SK-N-SH (cell line): ENCODE measurements at regions not wholly inside any gene's neighbourhood (a gene's known extent, or its start where the extent isn't known, plus 50 kb on each side); places are given as distances from the start of the nearest gene placed in this dataset.

Experiments
- CTCF ChIA-PET: fragments of 300-600, 350-600 bp; formaldehyde crosslinking; extraction: SDS; loops from one replicate; lab custom pipeline; 2021; lab: Yijun Ruan, JAX
- POLR2A ChIA-PET: fragments of 350-600 bp; sonication (Branson Sonifier 250); formaldehyde crosslinking; extraction: SDS; loops from one replicate; lab custom pipeline; 2020; ENCODE audit warnings: antibody characterized with exemption, inconsistent platforms; lab: Yijun Ruan, JAX
- DNase-seq: peaks from one replicate; pipeline ENCODE4 v3.0.0; 2012
- H2AFZ ChIP-seq: fragments of 200-600 bp; sonication (generic); 2 replicates; pipeline ENCODE4 v1.8.1; 2016; ENCODE audit warnings: antibody characterized with exemption, mild to moderate bottlenecking, low read depth
- H3F3A ChIP-seq: fragments of 200-600 bp; sonication (generic); replicated peaks from 2 replicates; pipeline ENCODE3; 2016; ENCODE audit warnings: antibody characterized with exemption, mild to moderate bottlenecking; ENCODE audit not compliant: insufficient read depth
- H3K27ac ChIP-seq, 2 experiments: fragments of 200-500 bp in 1 of 2; fragments of 200-600 bp in 1 of 2; sonication (Bioruptor generic) in 1 of 2; sonication (generic), shearing (Covaris generic) in 1 of 2; 2 replicates each; pipeline versions ENCODE4 v1.5.1 to v1.6.1; 2014 to 2016; ENCODE audit warnings: low read depth in 2 of 2, inconsistent platforms in 1 of 2, low read length in 1 of 2, mild to moderate bottlenecking in 1 of 2, mixed read lengths in 1 of 2
- H3K27me3 ChIP-seq: fragments of 200-600 bp; sonication (generic), shearing (Covaris generic); 2 replicates; pipeline ENCODE4 v1.6.1; 2016; ENCODE audit warnings: mixed run types; ENCODE audit not compliant: insufficient read depth
- H3K36me3 ChIP-seq, 2 experiments: fragments of 200-500 bp in 1 of 2; fragments of 200-600 bp in 1 of 2; sonication (Bioruptor generic) in 1 of 2; sonication (generic) in 1 of 2; replicated peaks in 1 of 2; 2 replicates each; pipeline versions ENCODE3 to v1.5.1; 2014 to 2016; ENCODE audit warnings: low read length in 1 of 2, mild to moderate bottlenecking in 1 of 2; ENCODE audit not compliant: insufficient read depth in 2 of 2, control insufficient read depth in 1 of 2
- H3K4me1 ChIP-seq, 2 experiments: fragments of 200-500 bp in 1 of 2; fragments of 200-600 bp in 1 of 2; sonication (Bioruptor generic) in 1 of 2; sonication (generic), shearing (Covaris generic) in 1 of 2; 2 replicates each; pipeline versions ENCODE4 v1.5.1 to v1.6.1; 2014 to 2016; ENCODE audit warnings: low read depth in 1 of 2, low read length in 1 of 2, mixed run types in 1 of 2; ENCODE audit not compliant: insufficient read depth in 2 of 2, control insufficient read depth in 1 of 2
- H3K4me2 ChIP-seq: fragments of 200-600 bp; sonication (generic), shearing (Covaris generic); 2 replicates; pipeline ENCODE4 v1.6.1; 2017; ENCODE audit warnings: mixed run types
- H3K4me3 ChIP-seq, 2 experiments: fragments of 200-500 bp in 1 of 2; fragments of 200-600 bp in 1 of 2; sonication (Bioruptor generic) in 1 of 2; sonication (generic), shearing (Covaris generic) in 1 of 2; 2 replicates each; pipeline versions ENCODE4 v1.5.1 to v1.8.1; 2014 to 2016; ENCODE audit warnings: low read depth in 2 of 2, inconsistent platforms in 1 of 2, low read length in 1 of 2, mild to moderate bottlenecking in 1 of 2, mixed read lengths in 1 of 2, moderate library complexity in 1 of 2
- H3K79me2 ChIP-seq: fragments of 200-600 bp; sonication (generic); 2 replicates; pipeline ENCODE4 v1.8.1; 2017; ENCODE audit warnings: mild to moderate bottlenecking; ENCODE audit not compliant: insufficient read depth
- H3K9ac ChIP-seq: fragments of 200-600 bp; sonication (generic); 2 replicates; pipeline ENCODE4 v1.6.1; 2017; ENCODE audit warnings: mixed run types
- H3K9me2 ChIP-seq: fragments of 200-600 bp; sonication (generic); 2 replicates; pipeline ENCODE4 v1.6.1; 2017; ENCODE audit warnings: mixed run types
- H3K9me3 ChIP-seq: fragments of 200-600 bp; sonication (generic); 2 replicates; pipeline ENCODE4 v1.6.1; 2017; ENCODE audit warnings: mixed run types, mild to moderate bottlenecking, moderate library complexity
- H4K20me1 ChIP-seq: fragments of 200-600 bp; sonication (generic); 2 replicates; pipeline ENCODE4 v1.6.1; 2017; ENCODE audit warnings: mild to moderate bottlenecking, mixed run types; ENCODE audit not compliant: insufficient read depth
- CTCF ChIP-seq: fragments of 200-600 bp; sonication (generic); IDR thresholded peaks from 2 replicates; pipeline ENCODE4 v1.6.1; 2017; ENCODE audit warnings: antibody characterized with exemption, mild to moderate bottlenecking, moderate library complexity
- ELF1 ChIP-seq: IDR thresholded peaks from 2 replicates; pipeline ENCODE4 v1.4.0; 2012
- EZH2phosphoT487 ChIP-seq: fragments of 200-600 bp; sonication (generic); IDR thresholded peaks from 2 replicates; pipeline ENCODE4 v1.6.1; 2017; ENCODE audit warnings: low read depth, mixed run types, mild to moderate bottlenecking, antibody characterized with exemption, moderate library complexity, borderline replicate concordance
- FOSL2 ChIP-seq: IDR thresholded peaks from 2 replicates; pipeline ENCODE4 v1.4.0; 2012; ENCODE audit warnings: low read depth, mild to moderate bottlenecking, moderate library complexity, borderline replicate concordance
- FOXJ3 ChIP-seq: sonication (generic); formaldehyde crosslinking; IDR thresholded peaks from 2 replicates; pipeline ENCODE4 v1.5.1; 2020; ENCODE audit warnings: mild to moderate bottlenecking, missing genetic modification reagents
- FOXM1 ChIP-seq: IDR thresholded peaks from 2 replicates; pipeline ENCODE4 v1.4.0; 2012; ENCODE audit warnings: low read depth, mild to moderate bottlenecking
- GATA2 ChIP-seq: sonication (generic); formaldehyde crosslinking; IDR thresholded peaks from 2 replicates; pipeline ENCODE4 v1.5.0; 2020; ENCODE audit warnings: mild to moderate bottlenecking, missing genetic modification reagents
- POLR2AphosphoS5 ChIP-seq: IDR thresholded peaks from 2 replicates; pipeline ENCODE4 v1.6.1; 2012; ENCODE audit warnings: low read depth, low read length
- RAD21 ChIP-seq: IDR thresholded peaks from 2 replicates; pipeline ENCODE4 v1.6.1; 2012; ENCODE audit warnings: mild to moderate bottlenecking, low read length
- RCOR1 ChIP-seq: fragments of 150-350 bp; IDR thresholded peaks from 2 replicates; pipeline ENCODE4 v1.6.1; 2017; ENCODE audit warnings: antibody characterized with exemption, low read length
- RFX5 ChIP-seq: IDR thresholded peaks from 2 replicates; pipeline ENCODE4 v1.6.1; 2012; ENCODE audit warnings: mild to moderate bottlenecking, improper control_type of control experiment, low read length
- RXRA ChIP-seq: IDR thresholded peaks from 2 replicates; pipeline ENCODE4 v1.4.0; 2012; ENCODE audit warnings: low read depth, mild to moderate bottlenecking, borderline replicate concordance
- SIN3A ChIP-seq: IDR thresholded peaks from 2 replicates; pipeline ENCODE4 v1.6.1; 2012; ENCODE audit warnings: low read depth, mild to moderate bottlenecking, low read length, moderate library complexity, borderline replicate concordance
- TAF1 ChIP-seq: IDR thresholded peaks from 2 replicates; pipeline ENCODE4 v1.6.1; 2012; ENCODE audit warnings: low read depth, mild to moderate bottlenecking, low read length, moderate library complexity, borderline replicate concordance
- YY1 ChIP-seq: IDR thresholded peaks from 2 replicates; pipeline ENCODE4 v1.4.0; 2012; ENCODE audit warnings: low read depth, mild to moderate bottlenecking
- WGBS: methylation state at CpG from one replicate; pipeline ENCODE4 v1.1.6; 2017; ENCODE audit warnings: low lambda C conversion rate; 5-methylcytosine and 5-hydroxymethylcytosine counted together
- TF ChIP-seq, protein P1 (sequence below): IDR thresholded peaks from 2 replicates; pipeline ENCODE4 v1.4.0; 2012; ENCODE audit warnings: low read depth, borderline replicate concordance
- TF ChIP-seq, protein P2 (sequence below): IDR thresholded peaks from 2 replicates; pipeline ENCODE4; 2012

DNA sequence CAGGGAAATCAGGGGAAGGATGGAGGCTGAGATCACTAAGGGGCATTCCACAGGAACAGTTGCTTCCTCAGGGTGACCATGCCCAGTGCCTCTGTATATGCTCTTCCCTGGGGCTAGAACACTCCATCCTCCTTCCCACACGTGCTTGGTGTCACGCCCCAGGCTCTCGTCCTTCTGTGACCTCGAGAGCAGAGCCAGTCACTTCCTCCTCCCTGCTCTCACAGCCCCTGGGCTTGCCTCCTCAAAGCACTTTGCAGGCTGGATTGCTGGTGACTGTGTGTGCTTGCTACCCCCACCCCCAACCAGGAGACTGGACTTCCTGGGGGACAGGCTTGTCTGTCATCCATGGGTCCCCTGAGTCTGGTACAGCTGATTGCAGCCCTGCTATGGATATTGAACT lies 56.5 kb upstream of the AMPD3 start:
- Histone ChIP-seq H3K36me3 (no peaks in the 10 kb centered on the region), H3K79me2 (no peaks in the 10 kb centered on the region), H3K4me2 (no peak overlapping the region), H4K20me1 (no peaks in the 10 kb centered on the region), H3K9ac (no peak overlapping the region), H3K4me1 (peaks cover 9 to 40% of the 10 kb centered on the region in 2 experiments; a peak in 3 of 4 replicates), H3K4me3 (no peak overlapping the region), H3K27ac (no peak overlapping the region), H2AFZ (no peak overlapping the region), H3F3A (peaks cover 14% of the 10 kb centered on the region), H3K9me3 (no peaks in the 10 kb centered on the region), H3K9me2 (no peaks in the 10 kb centered on the region), H3K27me3 (no peaks in the 10 kb centered on the region)
- TF ChIP-seq CTCF, result no peak
- 46% methylated on average over 4 of the region's 4 CpGs for WGBS
- CTCF ChIA-PET, result interaction anchor here (1.2 to 2.5 kb wide), 2 partner anchors 7 to 640 kb away, joined by 3 to 11 read pairs; no protein-coding TSS in a partner anchor
- no peak for DNase-seq
- POLR2A ChIA-PET, result no interaction called here

GRCh38 chr11:10400856-10401255 lies 54.2 kb upstream of the AMPD3 start:
- Histone ChIP-seq H3K4me1 (peaks cover 4 to 23% of the 10 kb centered on the region in 2 experiments; a peak in 2 of 4 replicates), H2AFZ (no peak overlapping the region), H3K27me3 (no peaks in the 10 kb centered on the region), H3K9me2 (no peaks in the 10 kb centered on the region), H4K20me1 (no peaks in the 10 kb centered on the region), H3K9me3 (no peaks in the 10 kb centered on the region), H3K4me3 (no peak overlapping the region), H3K27ac (peak overlapping the region in 1 of 2 experiments; percentile 39; a peak in 2 of 4 replicates), H3K36me3 (no peaks in the 10 kb centered on the region), H3K9ac (no peak overlapping the region), H3K4me2 (no peak overlapping the region), H3K79me2 (no peaks in the 10 kb centered on the region), H3F3A (peaks cover 1% of the 10 kb centered on the region)
- no peak for DNase-seq
- 100% methylated on average over 1 of the region's 1 CpG for WGBS
- ChIA-PET CTCF (interaction anchor here (0.9 to 3.1 kb wide), 5 partner anchors 8 to 641 kb away, joined by 3 to 13 read pairs (median 3); partner anchors contain the start of gene RNF141), POLR2A (no interaction called here)
- TF ChIP-seq RXRA (no peak), POLR2AphosphoS5 (no peak), RAD21 (no peak), TAF1 (no peak), EZH2phosphoT487 (no peak), RCOR1 (no peak), RFX5 (no peak), SIN3A (no peak), GATA2 (CRISPR knock-in tag) (no peak), YY1 (no peak), FOXM1 (no peak), ELF1 (no peak), FOSL2 (no peak), FOXJ3 (CRISPR knock-in tag) (no peak)
- TF ChIP-seq, protein P1, sequence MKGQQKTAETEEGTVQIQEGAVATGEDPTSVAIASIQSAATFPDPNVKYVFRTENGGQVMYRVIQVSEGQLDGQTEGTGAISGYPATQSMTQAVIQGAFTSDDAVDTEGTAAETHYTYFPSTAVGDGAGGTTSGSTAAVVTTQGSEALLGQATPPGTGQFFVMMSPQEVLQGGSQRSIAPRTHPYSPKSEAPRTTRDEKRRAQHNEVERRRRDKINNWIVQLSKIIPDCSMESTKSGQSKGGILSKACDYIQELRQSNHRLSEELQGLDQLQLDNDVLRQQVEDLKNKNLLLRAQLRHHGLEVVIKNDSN, result no peak
- TF ChIP-seq, protein P2, sequence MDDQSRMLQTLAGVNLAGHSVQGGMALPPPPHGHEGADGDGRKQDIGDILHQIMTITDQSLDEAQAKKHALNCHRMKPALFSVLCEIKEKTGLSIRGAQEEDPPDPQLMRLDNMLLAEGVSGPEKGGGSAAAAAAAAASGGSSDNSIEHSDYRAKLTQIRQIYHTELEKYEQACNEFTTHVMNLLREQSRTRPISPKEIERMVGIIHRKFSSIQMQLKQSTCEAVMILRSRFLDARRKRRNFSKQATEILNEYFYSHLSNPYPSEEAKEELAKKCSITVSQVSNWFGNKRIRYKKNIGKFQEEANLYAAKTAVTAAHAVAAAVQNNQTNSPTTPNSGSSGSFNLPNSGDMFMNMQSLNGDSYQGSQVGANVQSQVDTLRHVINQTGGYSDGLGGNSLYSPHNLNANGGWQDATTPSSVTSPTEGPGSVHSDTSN, result no peak
- TF ChIP-seq, all 33 proteins: peak for 0
